Transverse colon (tissue), 4 donors: ENCODE measurements at regions not wholly inside any gene's neighbourhood (a gene's known extent, or its start where the extent isn't known, plus 50 kb on each side); places are given as distances from the start of the nearest gene placed in this dataset.

Source experiments
- CTCF ChIP-seq, 5 experiments: fragments of 200-600 bp in 3 of 5; fragments of 450-650 bp in 2 of 5; sonication (generic) in 3 of 5; IDR thresholded peaks; 1 replicate in 2 of 5; 2 replicates in 3 of 5; pipeline ENCODE4 v1.5.1; 2016 to 2017; ENCODE audit warnings: antibody characterized with exemption in 5 of 5, inconsistent platforms in 3 of 5, mild to moderate bottlenecking in 2 of 5, moderate library complexity in 1 of 5
- EP300 ChIP-seq: sonication (generic); formaldehyde crosslinking; IDR thresholded peaks from one replicate; pipeline ENCODE4 v1.6.1; 2017; ENCODE audit warnings: antibody characterized with exemption, low read depth
- POLR2A ChIP-seq: fragments of 450-650 bp; IDR thresholded peaks from one replicate; pipeline ENCODE4 v1.6.1; 2016; ENCODE audit warnings: antibody characterized with exemption, mild to moderate bottlenecking, moderate library complexity
- POLR2AphosphoS5 ChIP-seq, 3 donors: sonication (generic); formaldehyde crosslinking; IDR thresholded peaks; one replicate each; pipeline ENCODE4 v1.6.1; 2016; ENCODE audit warnings: antibody characterized with exemption in 3 of 3

- no peak for TF ChIP-seq POLR2A
- TF ChIP-seq CTCF (IDR thresholded peaks at IDR 0.05): no peak
- no peak for TF ChIP-seq EP300
- TF ChIP-seq POLR2AphosphoS5 (IDR thresholded peaks at IDR 0.05): no peak
Observed at GRCh38 chr3:166257715-166258114, 420.5 kb upstream of the BCHE start.
